CD14-positive monocyte (primary cell): ENCODE measurements at regions not wholly inside any gene's neighbourhood (a gene's known extent, or its start where the extent isn't known, plus 50 kb on each side); places are given as distances from the start of the nearest gene placed in this dataset.

ENCODE experiments used
- DNase-seq, 3 donors: peaks; one replicate each; pipeline ENCODE4 v3.0.0-alpha.2; 2011 to 2022
- H2AFZ ChIP-seq: 2 replicates; pipeline ENCODE4 v1.6.0; 2012; ENCODE audit warnings: mild to moderate bottlenecking, low read depth, low read length, inconsistent platforms; ENCODE audit not compliant: insufficient read depth, poor library complexity, severe bottlenecking
- H3K27ac ChIP-seq, 2 donors: 1 replicate in 1 of 2; 2 replicates in 1 of 2; pipeline ENCODE4 v1.5.1; 2012 to 2013; ENCODE audit warnings: low read length in 2 of 2, control low read depth in 1 of 2, inconsistent platforms in 1 of 2, low read depth in 1 of 2, mild to moderate bottlenecking in 1 of 2
- H3K27me3 ChIP-seq, 2 donors: one replicate each; pipeline versions ENCODE4 v1.6.0 to v1.6.1; 2011 to 2013; ENCODE audit warnings: low read length in 2 of 2; ENCODE audit not compliant: control insufficient read depth in 2 of 2, insufficient read depth in 2 of 2
- H3K36me3 ChIP-seq, 2 donors: replicated peaks in 1 of 2; 1 replicate in 1 of 2; 2 replicates in 1 of 2; pipeline versions ENCODE4 v1.5.1 to v1.6.1; 2012 to 2013; ENCODE audit warnings: low read length in 2 of 2, control low read depth in 1 of 2, inconsistent platforms in 1 of 2, mild to moderate bottlenecking in 1 of 2; ENCODE audit not compliant: insufficient read depth in 2 of 2, control insufficient read depth in 1 of 2
- H3K4me1 ChIP-seq, 2 donors: 1 replicate in 1 of 2; 2 replicates in 1 of 2; pipeline versions ENCODE4 v1.5.1 to v1.6.1; 2012 to 2013; ENCODE audit warnings: low read length in 2 of 2, control low read depth in 1 of 2, inconsistent platforms in 1 of 2, mild to moderate bottlenecking in 1 of 2, moderate library complexity in 1 of 2; ENCODE audit not compliant: insufficient read depth in 2 of 2, control insufficient read depth in 1 of 2
- H3K4me2 ChIP-seq: replicated peaks from 2 replicates; pipeline ENCODE3; 2012; ENCODE audit warnings: low read length, moderate library complexity, mild to moderate bottlenecking; ENCODE audit not compliant: poor library complexity, severe bottlenecking; ENCODE audit errors: extremely low read depth
- H3K4me3 ChIP-seq, 3 experiments: fragments of 200-600 bp in 1 of 3; sonication (generic) in 1 of 3; replicated peaks in 1 of 3; 1 replicate in 2 of 3; 2 replicates in 1 of 3; pipeline ENCODE4 v1.5.1; 2011 to 2013; ENCODE audit warnings: low read length in 3 of 3, mild to moderate bottlenecking in 3 of 3, control low read depth in 2 of 3, low read depth in 2 of 3, inconsistent platforms in 1 of 3, moderate library complexity in 1 of 3
- H3K79me2 ChIP-seq: 2 replicates; pipeline ENCODE4 v1.6.0; 2012; ENCODE audit warnings: mild to moderate bottlenecking, control low read depth, inconsistent platforms, low read length, moderate library complexity; ENCODE audit not compliant: insufficient read depth
- H3K9ac ChIP-seq: 2 replicates; pipeline ENCODE4 v1.6.0; 2017; ENCODE audit warnings: low read length, mild to moderate bottlenecking; ENCODE audit not compliant: insufficient read depth, poor library complexity, severe bottlenecking
- H3K9me3 ChIP-seq, 2 donors: replicated peaks in 1 of 2; 1 replicate in 1 of 2; 2 replicates in 1 of 2; pipeline versions ENCODE4 v1.5.1 to v1.6.1; 2012 to 2013; ENCODE audit warnings: low read length in 2 of 2, control low read depth in 1 of 2; ENCODE audit not compliant: control insufficient read depth in 1 of 2, insufficient read depth in 1 of 2
- H4K20me1 ChIP-seq: 2 replicates; pipeline ENCODE4 v1.6.0; 2012; ENCODE audit warnings: mild to moderate bottlenecking, low read length, control low read depth, moderate library complexity; ENCODE audit not compliant: insufficient read depth
- H3K27ac Mint-ChIP-seq, 7 donors: one replicate each; pipeline ENCODE4 v1.8.0; 2020; ENCODE audit warnings: mild to moderate bottlenecking in 7 of 7, mixed read lengths in 7 of 7, moderate library complexity in 6 of 7, inconsistent platforms in 2 of 7
- H3K27me3 Mint-ChIP-seq, 3 donors: one replicate each; pipeline ENCODE4 v1.8.0; 2021 to 2022; ENCODE audit warnings: low read depth in 3 of 3, mild to moderate bottlenecking in 3 of 3, mixed read lengths in 3 of 3, moderate library complexity in 3 of 3, inconsistent platforms in 1 of 3
- H3K36me3 Mint-ChIP-seq, 2 donors: one replicate each; pipeline ENCODE4 v1.8.0; 2020; ENCODE audit warnings: mixed read lengths in 2 of 2, inconsistent platforms in 1 of 2, mild to moderate bottlenecking in 1 of 2
- H3K4me1 Mint-ChIP-seq: one replicate; pipeline ENCODE4 v1.8.0; 2020; ENCODE audit warnings: mild to moderate bottlenecking, mixed read lengths
- H3K4me3 Mint-ChIP-seq, 2 donors: one replicate each; pipeline ENCODE4 v1.8.0; 2020; ENCODE audit warnings: mild to moderate bottlenecking in 2 of 2, mixed read lengths in 2 of 2, moderate library complexity in 1 of 2
- H3K9me3 Mint-ChIP-seq, 7 donors: one replicate each; pipeline ENCODE4 v1.8.0; 2020 to 2022; ENCODE audit warnings: mixed read lengths in 7 of 7, mild to moderate bottlenecking in 6 of 7, moderate library complexity in 6 of 7, inconsistent platforms in 2 of 7
- CTCF ChIP-seq: fragments of 200-600 bp; IDR thresholded peaks from one replicate; pipeline ENCODE4 v1.8.0; 2022; ENCODE audit warnings: antibody characterized with exemption, mild to moderate bottlenecking
- WGBS: methylation state at CpG from one replicate; pipeline ENCODE4 v1.1.5; 2013; ENCODE audit warnings: missing lambda C conversion rate; ENCODE audit not compliant: insufficient coverage; 5-methylcytosine and 5-hydroxymethylcytosine counted together
- intact Hi-C, 2 donors: fragments of 100-400 bp; cut with micrococcal nuclease; formaldehyde crosslinking; loops; one replicate each; pipeline versions ENCODE4 v1.15.0 to v1.15.1; 2023

DNA sequence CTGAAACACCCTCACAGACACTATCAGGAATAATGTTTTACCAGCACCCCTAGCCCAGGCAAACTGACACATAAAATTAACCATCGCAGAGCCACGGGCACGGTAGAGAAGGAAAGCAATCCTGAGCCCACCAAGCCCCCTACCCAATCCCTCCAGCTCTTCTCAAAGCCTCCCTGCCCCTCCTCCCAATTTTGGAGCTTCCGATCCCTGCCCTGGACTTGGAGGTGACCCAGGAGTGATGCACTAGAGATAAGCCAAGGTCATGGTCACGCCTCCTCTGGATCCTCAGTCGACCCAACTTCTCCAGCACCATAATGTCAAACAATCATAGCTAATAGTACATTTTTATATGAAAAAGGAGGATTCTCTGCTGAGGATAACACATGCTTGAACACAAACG is 188.7 kb upstream of the NSMCE3 start:
- no peaks in the 10 kb centered on the region for H3K36me3 Mint-ChIP-seq
- Histone ChIP-seq H2AFZ (no peak overlapping the region), H3K4me1 (no peaks in the 10 kb centered on the region), H3K27me3 (no peaks in the 10 kb centered on the region), H3K36me3 (no peaks in the 10 kb centered on the region), H3K79me2 (no peaks in the 10 kb centered on the region), H3K9ac (no peak overlapping the region), H3K9me3 (no peaks in the 10 kb centered on the region), H3K27ac (no peak overlapping the region), H3K4me2 (no peak overlapping the region), H3K4me3 (no peak overlapping the region), H4K20me1 (no peaks in the 10 kb centered on the region)
- intact Hi-C loops, result no loop called here
- 80% methylated on average over 1 of the region's 7 CpGs for WGBS
- no peaks in the 10 kb centered on the region for H3K27me3 Mint-ChIP-seq
- DNase-seq, result no peak
- peaks cover 0 to 5% (median 2%) of the 10 kb centered on the region in 7 donors for H3K9me3 Mint-ChIP-seq
- TF ChIP-seq CTCF, result no peak
- H3K4me3 Mint-ChIP-seq, result no peak overlapping the region
- H3K27ac Mint-ChIP-seq, result no peak overlapping the region
- H3K4me1 Mint-ChIP-seq, result no peaks in the 10 kb centered on the region

- Histone ChIP-seq H3K79me2 (no peaks in the 10 kb centered on the region), H2AFZ (no peak overlapping the region), H3K4me1 (no peaks in the 10 kb centered on the region), H3K27ac (no peak overlapping the region), H3K36me3 (no peaks in the 10 kb centered on the region), H3K27me3 (no peaks in the 10 kb centered on the region), H4K20me1 (no peaks in the 10 kb centered on the region), H3K4me3 (no peak overlapping the region), H3K9me3 (no peaks in the 10 kb centered on the region), H3K9ac (no peak overlapping the region), H3K4me2 (no peak overlapping the region)
- intact Hi-C loops, result no loop called here
- H3K27me3 Mint-ChIP-seq, result peaks cover 0 to 2% (median 1%) of the 10 kb centered on the region in 3 donors
- TF ChIP-seq CTCF, result no peak
- peaks cover 0 to 5% (median 2%) of the 10 kb centered on the region in 7 donors for H3K9me3 Mint-ChIP-seq
- no peak overlapping the region for H3K4me3 Mint-ChIP-seq
- no peaks in the 10 kb centered on the region for H3K4me1 Mint-ChIP-seq
- WGBS, result 90% methylated on average over 6 of the region's 6 CpGs
- no peak overlapping the region for H3K27ac Mint-ChIP-seq
- DNase-seq, result no peak
- H3K36me3 Mint-ChIP-seq, result no peaks in the 10 kb centered on the region
Measured at GRCh38 chr15:29457729-29458128, 188.1 kb upstream of the NSMCE3 start.
